Renal cortex interstitium (tissue), 11 donors: ENCODE measurements at regions not wholly inside any gene's neighbourhood (a gene's known extent, or its start where the extent isn't known, plus 50 kb on each side); places are given as distances from the start of the nearest gene placed in this dataset.
A peak's percentile ranks its signal among the peaks of the same experiment; 100 is the strongest.

Experiments used
- DNase-seq, 11 donors: peaks; one replicate each; pipeline ENCODE4 v3.0.0-alpha.2; 2013; ENCODE audit warnings: low read depth in 9 of 11, low spot score in 4 of 11; ENCODE audit errors: extremely low read depth in 1 of 11

DNA sequence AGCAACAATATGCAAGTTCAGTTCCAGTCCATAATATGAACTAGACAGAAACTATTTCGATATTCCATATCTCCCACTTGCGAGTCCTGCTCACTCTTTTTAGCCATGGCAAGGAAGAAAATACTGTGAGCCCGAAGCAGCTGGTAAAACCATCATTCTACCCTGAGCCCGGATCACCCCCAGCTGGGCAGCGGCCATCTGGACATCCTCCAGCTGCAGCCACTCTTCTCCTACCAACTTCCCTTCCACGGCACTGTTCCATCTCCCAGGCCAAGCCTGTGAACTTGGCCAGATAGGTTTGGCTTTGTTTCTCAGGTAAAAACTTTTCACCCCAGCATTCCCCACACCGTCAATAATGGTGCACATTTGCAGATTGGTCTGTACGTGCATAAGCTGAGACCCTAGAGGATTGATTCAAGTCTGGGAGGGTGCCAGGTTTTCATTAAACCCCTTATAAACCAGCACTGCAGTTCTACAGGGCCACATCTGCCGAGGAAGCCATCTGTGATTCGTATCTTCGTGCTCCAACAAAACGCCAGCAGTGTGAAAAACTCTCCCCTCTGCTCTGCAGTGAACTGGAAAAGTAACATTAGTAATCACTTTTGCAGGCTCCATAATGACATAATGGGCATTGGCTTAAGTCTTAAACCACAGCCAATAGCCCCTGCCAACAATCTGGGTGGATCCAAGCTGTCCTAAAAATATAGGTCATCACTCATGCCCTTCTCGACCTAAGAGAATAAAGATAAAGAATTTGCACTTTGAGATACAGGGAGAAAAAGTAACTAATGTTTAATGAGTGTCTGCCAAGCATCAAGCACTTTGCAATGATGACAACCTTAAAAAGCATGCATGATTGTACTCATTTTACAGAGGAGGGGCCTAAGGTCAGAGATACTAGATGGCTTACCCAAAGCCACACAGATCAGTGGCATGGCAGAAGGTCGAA is 205.1 kb downstream of the PLPP3 start:
- DNase-seq = no peak

DNA sequence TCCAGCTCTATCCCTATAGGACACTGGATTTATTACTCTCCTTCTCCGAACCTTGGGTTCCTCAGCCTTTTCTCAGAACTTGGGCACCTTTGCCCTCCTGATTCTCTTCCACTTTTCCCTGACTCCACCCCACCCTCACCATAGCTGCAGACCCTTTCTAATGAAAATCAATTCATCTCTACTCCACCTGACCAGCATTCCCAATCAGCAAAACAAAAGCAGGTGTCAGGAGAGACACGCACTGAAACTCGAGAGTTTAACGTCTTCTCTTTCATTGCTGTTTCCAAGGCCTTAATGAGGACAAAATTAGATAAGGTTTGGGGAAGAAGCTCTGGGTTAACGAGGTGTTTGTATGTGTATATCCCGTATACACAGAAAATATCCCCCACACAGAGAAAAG is 208.8 kb downstream of the PLPP3 start:
- no peak for DNase-seq

DNA sequence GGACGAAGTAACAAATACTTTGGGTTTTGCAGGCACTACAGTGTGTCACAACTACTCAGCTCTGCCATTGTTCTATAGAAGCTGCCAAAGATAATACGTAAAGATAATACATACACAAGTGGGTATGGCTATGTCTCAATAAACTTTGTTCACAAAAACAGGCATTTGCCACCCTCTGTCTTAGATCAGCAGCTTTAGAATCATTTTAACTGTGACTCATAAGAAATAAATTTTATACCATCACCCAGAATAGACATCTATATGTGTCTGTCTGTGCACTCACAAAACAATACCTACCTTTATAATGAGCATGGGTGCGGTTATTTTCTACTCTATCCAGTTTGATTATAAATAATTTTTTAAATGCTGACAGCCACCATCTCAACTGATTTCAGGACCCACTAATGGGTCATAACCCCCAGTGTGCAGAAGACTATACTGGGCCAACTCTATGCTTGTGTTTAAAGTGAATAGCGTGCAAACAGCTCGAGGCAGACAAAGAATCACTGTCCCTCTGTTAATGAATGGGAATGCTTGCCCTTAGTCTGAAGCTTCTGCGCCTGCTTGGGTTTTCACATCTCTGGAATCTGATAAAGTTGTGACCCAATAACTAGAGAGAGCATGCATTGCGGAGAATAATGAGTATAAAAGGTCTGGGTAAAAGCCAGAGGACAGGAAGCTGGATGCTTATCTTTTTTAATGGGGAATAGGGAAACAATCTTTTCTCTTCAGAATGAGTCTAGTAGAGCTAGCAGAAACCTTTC is 216.2 kb downstream of the PLPP3 start:
- no peak for DNase-seq

DNA sequence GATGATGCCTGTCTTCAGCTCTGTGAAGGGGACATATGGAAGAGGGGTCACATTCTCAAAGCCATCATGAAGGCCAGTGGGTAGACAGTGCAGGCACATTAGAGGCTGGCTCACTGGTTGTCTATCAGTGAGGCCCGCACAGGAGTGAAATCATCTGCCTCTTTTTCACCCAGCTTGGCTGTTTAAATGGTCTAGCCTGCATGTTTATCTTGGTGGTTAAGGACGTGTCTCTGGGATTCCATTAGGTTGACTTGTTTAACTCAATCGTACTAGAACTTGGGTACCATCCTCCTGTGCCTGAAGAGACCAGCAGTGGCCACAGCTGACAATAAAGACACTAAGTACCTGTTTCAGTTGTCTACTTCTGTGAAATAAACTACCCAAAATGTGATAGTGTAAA is 219.3 kb downstream of the PLPP3 start:
- DNase-seq = no peak

DNA sequence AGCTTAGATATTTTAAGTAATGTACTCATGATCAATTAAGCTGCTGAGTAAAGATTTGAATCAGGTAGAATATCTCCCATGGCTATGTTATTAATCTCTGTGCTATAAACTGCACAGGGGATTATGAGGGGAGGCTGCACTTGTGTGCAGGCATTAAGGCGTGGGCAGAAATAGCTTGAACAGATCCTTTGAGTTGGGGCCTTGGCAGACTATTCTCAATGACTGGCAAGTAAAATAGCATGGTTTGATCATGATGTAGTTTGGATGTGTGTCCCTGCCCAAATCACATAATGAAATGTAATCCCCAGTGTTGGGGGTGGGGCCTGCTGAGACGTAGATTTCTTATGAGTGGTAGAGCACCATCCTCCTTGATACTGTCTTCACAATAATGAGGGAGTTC is 220.3 kb downstream of the PLPP3 start:
- no peak for DNase-seq

DNA sequence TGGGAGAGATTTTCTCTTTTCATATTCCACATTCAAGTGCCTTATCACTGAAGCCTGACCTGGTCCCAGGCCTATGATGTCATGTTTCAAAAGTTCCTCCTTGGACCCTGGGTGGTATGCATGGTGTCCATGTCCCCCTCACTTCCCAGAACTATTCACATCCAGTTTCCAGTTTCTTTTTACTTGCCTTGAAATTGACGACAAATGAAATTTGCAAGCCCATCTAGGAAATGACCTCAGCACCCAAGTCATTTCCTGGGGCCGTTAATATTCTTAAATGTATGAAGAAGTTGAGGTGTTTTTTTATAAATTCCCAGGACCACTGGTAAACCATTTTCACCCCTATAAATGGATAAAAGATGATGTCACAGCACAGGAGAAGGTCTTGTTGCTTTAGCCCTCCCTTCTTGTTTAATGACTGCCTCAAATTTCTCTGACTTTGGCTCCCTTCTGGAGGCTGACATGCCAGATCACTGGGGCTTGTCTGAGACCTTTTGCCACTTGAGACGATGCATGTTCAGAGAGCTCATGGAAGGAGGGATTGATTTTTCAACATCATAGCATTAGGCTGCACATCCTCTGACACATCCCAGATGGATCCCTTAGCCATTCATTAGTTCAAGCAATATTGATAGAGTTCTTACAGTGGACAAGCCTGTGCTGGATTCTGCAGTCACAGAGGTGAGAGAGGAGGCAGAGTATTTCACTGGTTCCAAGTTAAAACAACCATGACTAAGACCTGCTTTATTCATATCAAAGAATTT is 221.3 kb downstream of the PLPP3 start:
- DNase-seq = peak in 5 of 11 donors; percentile 34 to 55 (median 44)

DNA sequence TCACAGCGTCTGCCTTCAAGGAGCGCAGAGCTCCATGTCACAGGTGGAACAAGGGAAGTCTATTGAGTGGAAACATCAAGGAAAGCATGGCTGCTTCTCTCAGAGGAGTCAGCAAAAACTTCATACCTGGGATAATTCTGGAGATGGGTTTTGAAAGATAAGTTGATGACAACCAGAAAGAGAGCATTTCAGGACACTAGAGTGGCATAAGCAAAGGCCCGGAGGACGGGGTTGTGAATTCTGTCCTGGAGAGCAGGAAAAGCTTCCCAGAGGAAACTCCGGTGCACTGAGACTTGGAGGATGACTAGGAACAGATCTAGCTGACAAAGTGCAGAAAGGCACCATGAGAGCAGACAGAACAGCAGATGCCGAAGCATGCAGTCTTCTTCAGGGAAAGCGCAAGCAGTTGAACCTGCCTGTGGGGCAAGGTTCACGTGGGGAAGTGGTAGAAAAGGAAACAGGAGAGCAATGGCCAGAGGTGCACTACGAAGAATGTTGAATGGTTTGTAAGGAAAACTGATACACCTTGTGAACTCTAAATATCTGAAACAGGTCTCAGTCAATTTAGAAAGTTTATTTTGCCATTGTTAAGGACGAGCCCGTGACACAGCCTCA is 222.9 kb downstream of the PLPP3 start:
- no peak for DNase-seq

DNA sequence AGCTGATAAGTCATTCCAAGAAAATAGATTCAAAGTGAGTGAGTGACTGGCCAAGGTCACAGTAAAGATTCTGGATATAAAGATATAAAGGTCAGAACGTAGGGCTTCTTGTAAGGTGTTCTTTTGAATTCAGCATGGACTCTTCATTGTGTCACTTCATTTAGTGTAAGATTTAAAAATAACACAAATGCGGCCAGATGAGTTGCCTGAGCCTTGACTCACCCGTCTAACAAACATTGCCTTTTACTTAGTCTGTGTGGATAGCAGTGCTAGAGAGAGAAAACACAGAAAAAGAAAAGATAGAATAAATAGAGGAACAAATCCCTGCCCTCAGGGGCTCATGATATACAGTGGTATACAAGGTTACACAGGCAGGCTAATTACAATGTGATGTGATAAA is 223.4 kb downstream of the PLPP3 start:
- DNase-seq = no peak

DNA sequence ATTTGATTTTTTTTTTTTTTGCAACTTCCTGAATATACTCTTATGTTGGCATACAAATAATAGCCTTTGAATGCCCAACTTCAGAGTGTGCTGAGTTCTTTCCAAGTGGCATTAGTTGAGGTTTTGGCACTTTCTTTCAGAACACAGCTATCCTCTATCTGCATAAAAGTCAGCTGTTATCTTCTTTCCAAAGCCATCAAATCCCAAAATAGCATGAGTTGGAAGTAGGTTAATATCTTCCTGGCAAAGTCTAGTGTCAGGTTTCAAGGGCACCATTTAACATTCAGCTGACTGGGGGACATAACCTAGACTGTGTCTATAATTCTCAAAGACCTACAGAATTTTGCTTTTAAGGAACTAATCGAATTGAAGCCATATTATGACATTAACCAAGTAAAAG is 223.9 kb downstream of the PLPP3 start:
- no peak for DNase-seq

DNA sequence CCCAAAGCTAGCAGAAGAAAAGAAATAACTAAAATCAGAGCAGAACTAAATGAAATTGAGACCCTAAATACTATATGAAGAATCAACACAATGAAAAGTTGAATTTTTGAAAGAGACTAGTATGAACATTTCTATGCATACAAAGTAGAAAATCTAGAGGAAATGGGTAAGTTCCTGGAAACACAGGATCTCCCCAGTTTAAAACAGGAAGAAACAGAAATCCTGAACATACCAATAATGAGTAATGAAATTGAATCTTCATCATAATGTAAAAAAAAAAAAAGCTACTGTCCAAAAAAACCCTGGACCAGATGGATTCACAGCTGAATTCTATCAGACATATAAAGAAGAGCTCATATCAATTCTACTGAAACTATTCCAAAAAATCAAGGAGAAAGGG is 233.5 kb downstream of the PLPP3 start:
- no peak for DNase-seq

DNA sequence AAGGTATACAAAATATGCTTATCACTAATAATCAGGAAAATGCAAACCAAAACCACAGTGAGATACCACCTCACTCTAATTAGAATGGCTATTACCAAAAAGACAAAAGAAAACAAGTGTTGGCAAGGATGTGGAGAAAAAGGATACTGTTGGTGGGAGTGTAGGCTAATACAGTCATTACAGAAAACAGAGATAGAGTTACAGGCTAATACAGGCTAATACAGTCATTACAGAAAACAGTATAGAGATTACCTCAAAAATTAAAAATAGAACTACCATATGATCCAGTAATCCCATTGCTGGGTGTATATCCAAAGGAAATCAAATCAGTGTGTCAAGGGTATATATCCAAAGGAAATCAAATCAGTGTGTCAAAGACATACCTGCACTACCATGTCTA is 238.4 kb downstream of the PLPP3 start:
- DNase-seq = no peak

DNA sequence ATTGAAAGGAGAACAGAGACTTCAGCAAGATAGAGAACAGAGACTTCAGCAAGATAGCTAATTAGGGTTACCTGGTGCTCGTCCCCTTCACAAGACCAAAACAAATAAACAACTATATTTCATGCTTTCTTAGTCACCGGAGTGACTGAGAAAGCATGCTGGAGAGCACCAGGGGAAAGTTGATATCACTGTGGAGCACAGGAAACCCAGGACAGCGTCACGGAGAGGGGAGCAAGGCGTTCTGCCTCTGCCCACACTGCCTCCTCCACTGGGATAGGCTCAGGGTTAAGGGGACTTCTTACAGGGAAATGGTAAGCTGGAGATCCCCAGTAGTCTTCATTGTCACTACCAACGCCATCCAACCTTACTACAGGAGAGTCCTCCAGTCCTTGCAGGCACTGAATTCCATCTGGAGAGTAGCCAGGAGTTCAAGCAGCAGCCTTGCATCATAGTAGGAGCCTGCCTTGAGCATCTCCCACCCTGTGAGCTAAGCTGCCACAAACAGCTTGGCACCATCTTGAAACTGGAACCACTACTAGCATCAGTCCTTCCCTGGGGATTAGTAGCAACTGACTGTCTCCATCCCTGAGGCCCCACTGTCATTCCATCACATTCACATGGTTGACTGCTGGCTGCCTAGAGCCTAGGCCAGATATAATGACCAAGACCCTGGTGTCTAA is 239.4 kb downstream of the PLPP3 start:
- DNase-seq = no peak

DNA sequence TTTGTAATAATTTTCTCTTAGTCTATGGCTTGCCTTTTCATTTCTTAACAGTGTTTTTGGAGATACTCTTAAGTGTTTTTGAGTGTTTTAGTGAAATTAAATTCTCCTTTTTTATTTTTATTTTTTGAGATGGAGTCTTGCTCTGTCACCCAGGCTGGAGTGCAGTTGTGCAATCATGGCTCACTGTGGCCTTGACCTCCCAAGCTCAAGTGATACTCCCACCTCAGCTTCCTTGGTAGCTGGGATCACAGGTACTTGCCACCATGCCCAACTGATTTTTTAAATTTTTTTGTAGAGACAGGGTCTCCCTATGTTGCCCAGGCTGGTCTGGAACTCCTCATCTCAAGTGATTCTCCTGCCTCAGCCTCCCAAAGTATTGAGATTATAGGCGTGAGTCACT is 240.3 kb downstream of the PLPP3 start:
- no peak for DNase-seq

DNA sequence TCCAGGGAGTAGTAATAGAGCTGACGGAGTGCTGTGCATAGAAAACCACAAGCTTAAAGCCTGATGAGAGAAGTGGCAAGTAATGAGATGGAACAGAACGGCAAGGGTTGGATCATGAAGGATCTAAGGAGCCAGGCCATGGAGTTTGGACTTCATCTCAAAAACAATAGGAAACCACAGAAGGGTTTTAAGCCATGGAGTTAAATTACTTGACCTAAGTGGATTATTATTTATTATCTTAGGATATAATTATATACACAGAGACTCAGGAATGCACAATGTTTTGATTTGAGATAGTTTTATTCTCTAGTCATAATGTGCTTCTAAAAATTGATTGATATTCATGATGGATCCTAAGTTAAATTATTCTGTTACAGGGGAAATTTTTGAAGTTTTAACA is 242.4 kb downstream of the PLPP3 start:
- DNase-seq = no peak

DNA sequence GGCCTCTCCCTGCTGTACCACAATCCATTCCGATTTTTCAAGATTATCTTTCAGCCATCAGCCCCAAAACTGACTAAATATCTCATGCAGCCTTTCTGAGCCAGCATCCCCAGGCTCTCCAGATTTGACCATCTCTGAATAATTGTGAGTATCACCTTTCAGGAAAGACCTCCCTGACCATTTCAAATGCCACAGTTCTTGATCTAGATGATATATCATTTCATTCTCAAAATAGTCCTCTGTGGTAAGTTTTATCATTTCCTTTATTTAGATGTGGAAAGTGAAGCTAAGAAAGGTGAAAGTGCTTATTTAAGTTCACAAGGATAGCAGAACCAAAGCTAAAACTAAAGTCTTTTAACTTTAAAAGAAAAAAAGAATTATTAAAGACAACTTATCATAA is 244.0 kb downstream of the PLPP3 start:
- no peak for DNase-seq

DNA sequence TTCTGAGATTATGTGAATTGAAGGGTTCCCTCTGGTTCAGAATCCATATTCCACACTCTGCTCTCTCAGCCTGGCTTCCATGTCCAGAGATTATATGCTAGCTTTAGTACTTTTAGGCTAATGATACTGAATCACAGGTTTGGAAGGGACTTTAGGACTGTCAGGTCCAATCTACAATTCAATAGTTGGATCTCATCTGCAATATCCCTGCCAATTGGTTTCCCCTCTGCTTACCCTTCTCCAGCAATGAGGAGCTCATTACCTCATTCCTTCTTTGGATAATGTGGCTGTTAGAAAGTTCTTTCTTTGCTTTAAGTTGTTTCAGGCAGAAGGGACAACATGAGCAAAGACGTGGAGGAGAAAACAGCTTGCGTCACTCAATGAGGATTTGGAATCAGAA is 245.3 kb downstream of the PLPP3 start:
- DNase-seq = no peak

DNA sequence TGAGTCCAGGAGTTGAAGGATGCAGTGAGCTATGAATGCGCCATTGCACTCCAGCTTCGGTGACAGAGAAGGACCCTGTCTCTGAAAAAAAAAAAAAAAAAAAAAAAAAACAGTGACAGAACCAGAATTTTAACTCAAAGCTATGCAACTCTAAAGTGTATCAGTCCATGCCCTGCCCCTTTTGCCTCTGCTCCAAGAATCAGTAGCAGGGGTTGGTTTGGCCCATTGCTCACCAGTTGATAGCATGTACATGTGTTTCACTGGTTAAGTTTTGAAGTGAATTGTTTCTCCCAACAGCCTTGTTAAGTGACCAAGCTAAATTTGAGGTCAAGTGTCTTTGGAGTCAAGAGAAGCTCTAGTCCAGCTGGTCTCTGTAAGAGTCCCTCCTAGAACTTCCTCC is 245.9 kb downstream of the PLPP3 start:
- no peak for DNase-seq

DNA sequence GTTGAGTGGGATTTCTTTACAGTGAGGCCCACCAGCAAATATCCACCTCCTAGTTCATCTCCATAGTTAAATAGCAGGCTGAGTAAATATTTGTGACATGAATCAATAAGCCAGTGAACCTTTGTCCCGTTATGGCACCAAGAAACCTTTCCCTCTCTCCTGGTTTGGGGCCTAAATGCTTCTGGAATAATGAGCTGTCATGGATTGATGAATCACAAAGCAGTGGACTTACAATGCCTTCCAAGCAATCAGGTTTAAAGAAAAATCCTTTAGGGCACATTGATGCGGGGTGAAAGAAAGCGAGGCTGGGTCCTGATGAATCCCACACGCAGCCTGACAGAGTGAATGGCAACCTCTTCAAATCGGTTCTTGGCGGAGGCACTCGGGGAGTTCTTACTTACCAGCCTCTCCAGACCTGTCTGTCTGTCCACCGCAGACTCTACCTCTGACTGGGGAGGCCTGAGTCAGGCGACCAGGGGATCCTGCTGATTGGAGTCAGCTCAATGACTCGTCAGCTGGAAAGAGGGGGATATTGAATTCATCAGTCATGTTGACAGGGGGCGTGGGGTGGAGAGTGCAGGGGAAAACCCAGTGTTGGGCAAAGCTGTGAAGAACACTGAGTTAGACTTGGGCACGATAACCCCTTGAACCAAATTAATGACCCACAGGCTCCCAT is 247.3 kb downstream of the PLPP3 start:
- DNase-seq = peak in 1 of 11 donors; percentile 20
